PFSK-1 (cell line): ENCODE measurements at regions not wholly inside any gene's neighbourhood (a gene's known extent, or its start where the extent isn't known, plus 50 kb on each side); places are given as distances from the start of the nearest gene placed in this dataset.

ENCODE experiments used
- FOXP2 ChIP-seq: optimal IDR thresholded peaks from 2 replicates; pipeline ENCODE3; 2011; ENCODE audit warnings: borderline replicate concordance, control low read depth, inconsistent platforms; ENCODE audit not compliant: insufficient read depth; ENCODE audit errors: extremely low read length, extremely low read depth
- POLR2AphosphoS5 ChIP-seq: IDR thresholded peaks from 2 replicates; pipeline ENCODE4 v1.6.1; 2012; ENCODE audit warnings: low read depth, mild to moderate bottlenecking, control low read depth, low read length, moderate library complexity
- SIN3A ChIP-seq: IDR thresholded peaks from 2 replicates; pipeline ENCODE4 v1.6.1; 2012; ENCODE audit warnings: mild to moderate bottlenecking, low read length, moderate library complexity, borderline replicate concordance; ENCODE audit not compliant: insufficient read depth
- TAF1 ChIP-seq: IDR thresholded peaks from 2 replicates; pipeline ENCODE4 v1.6.1; 2012; ENCODE audit warnings: low read length, control low read depth, borderline replicate concordance; ENCODE audit not compliant: insufficient read depth
- TF ChIP-seq, protein P1 (sequence below), 2 experiments: IDR thresholded peaks; 2 replicates each; pipeline versions ENCODE4 v1.6.1 to v1.8.0; 2011 to 2012; ENCODE audit warnings: low read depth in 2 of 2, low read length in 2 of 2, control low read depth in 1 of 2, inconsistent platforms in 1 of 2, mild to moderate bottlenecking in 1 of 2, moderate library complexity in 1 of 2; ENCODE audit not compliant: insufficient read depth in 1 of 2

DNA sequence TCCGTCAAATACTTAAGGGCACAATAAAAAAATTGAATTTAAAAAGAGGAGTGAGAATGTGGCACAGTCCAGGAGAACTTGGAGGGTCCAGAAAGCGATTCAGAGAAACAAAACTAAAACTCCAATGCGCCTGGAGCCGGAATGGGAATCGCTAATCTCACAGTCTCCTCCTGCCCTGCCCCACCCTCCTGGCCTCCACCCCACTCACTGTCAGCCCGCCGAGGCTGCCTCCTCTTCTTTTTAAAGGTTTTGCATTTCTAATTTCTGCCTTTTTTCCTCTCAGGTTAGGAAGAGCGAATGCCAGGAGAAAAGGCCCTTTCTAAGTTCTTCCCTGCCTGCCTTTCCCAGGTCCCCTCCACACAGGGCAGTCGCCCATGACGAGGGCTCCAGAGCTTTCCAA lies 135.3 kb downstream of the ZBTB18 start:
- TF ChIP-seq FOXP2 (no peak), SIN3A (no peak)

DNA sequence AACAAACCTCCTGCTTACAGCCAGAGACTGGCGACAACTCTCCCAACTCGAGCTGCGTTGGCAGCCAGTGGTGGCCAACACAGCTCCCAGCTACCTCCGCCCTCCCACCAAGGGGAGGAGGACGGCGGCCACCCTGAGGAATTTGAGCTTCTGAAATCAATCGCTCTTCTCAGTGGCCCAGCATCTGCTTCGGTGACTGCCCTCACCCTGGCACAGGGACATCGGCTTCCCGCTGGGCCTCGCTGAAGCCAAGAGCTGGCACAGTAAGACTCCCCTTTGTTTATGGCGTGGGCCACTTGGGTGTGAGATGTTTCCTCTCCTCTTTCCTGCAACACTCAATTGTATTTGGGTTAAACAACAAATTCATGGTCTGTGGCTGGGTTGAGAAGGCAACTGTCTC lies 136.2 kb downstream of the ZBTB18 start:
- no peak for TF ChIP-seq TAF1
- no peak for TF ChIP-seq FOXP2
- TF ChIP-seq POLR2AphosphoS5: no peak
- TF ChIP-seq, protein P1, sequence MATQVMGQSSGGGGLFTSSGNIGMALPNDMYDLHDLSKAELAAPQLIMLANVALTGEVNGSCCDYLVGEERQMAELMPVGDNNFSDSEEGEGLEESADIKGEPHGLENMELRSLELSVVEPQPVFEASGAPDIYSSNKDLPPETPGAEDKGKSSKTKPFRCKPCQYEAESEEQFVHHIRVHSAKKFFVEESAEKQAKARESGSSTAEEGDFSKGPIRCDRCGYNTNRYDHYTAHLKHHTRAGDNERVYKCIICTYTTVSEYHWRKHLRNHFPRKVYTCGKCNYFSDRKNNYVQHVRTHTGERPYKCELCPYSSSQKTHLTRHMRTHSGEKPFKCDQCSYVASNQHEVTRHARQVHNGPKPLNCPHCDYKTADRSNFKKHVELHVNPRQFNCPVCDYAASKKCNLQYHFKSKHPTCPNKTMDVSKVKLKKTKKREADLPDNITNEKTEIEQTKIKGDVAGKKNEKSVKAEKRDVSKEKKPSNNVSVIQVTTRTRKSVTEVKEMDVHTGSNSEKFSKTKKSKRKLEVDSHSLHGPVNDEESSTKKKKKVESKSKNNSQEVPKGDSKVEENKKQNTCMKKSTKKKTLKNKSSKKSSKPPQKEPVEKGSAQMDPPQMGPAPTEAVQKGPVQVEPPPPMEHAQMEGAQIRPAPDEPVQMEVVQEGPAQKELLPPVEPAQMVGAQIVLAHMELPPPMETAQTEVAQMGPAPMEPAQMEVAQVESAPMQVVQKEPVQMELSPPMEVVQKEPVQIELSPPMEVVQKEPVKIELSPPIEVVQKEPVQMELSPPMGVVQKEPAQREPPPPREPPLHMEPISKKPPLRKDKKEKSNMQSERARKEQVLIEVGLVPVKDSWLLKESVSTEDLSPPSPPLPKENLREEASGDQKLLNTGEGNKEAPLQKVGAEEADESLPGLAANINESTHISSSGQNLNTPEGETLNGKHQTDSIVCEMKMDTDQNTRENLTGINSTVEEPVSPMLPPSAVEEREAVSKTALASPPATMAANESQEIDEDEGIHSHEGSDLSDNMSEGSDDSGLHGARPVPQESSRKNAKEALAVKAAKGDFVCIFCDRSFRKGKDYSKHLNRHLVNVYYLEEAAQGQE (IDR thresholded peaks at IDR 0.05; ENCODE audit: insufficient read depth in 1 of 2, low read depth in 2 of 2, low read length in 2 of 2): no peak

DNA sequence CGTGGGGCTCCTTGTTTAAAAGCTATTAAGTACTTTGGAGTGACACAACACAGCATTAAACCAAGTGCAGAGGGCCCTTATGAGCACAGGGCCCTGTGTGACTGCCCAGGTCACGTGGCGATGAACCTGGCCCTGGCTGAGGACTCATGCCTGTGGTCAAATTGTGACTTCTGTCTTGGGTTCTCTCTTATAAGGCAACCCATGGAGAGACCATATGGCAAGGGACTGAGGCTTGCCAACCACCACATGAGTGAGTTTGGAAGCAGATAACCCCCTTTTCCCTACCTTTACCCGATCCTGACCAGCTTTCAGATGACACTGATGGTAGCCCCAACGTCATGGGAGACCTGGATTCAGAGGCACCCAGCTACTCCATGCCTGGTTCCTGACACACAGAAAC lies 140.5 kb downstream of the ZBTB18 start:
- no peak for TF ChIP-seq TAF1
- no peak for TF ChIP-seq SIN3A
- TF ChIP-seq, protein P1 (IDR thresholded peaks at IDR 0.05; ENCODE audit: insufficient read depth in 1 of 2, low read depth in 2 of 2, low read length in 2 of 2): no peak
- TF ChIP-seq POLR2AphosphoS5: no peak
- TF ChIP-seq FOXP2: no peak

DNA sequence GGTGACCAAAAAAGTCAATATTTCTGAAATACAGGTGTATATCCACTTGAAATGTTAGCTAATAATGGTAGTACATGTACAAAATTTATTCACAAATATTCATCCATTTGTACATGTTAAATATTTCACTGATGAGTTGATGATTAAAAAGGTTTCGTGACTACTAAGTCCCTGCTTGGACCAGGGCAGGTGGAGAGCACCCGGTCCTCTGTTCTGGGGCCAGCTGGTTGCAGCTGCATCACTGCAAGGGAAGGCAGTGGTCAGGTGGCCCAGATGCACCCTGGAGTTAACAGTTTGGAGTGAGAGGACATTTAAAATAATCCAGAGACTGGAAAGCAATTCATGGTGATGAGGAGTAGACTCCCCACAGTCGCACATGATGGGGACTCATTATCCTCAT lies 141.2 kb downstream of the ZBTB18 start:
- TF ChIP-seq FOXP2: no peak
- no peak for TF ChIP-seq POLR2AphosphoS5
- TF ChIP-seq, protein P1 (IDR thresholded peaks at IDR 0.05; ENCODE audit: insufficient read depth in 1 of 2, low read depth in 2 of 2, low read length in 2 of 2): no peak
- no peak for TF ChIP-seq TAF1
- no peak for TF ChIP-seq SIN3A

DNA sequence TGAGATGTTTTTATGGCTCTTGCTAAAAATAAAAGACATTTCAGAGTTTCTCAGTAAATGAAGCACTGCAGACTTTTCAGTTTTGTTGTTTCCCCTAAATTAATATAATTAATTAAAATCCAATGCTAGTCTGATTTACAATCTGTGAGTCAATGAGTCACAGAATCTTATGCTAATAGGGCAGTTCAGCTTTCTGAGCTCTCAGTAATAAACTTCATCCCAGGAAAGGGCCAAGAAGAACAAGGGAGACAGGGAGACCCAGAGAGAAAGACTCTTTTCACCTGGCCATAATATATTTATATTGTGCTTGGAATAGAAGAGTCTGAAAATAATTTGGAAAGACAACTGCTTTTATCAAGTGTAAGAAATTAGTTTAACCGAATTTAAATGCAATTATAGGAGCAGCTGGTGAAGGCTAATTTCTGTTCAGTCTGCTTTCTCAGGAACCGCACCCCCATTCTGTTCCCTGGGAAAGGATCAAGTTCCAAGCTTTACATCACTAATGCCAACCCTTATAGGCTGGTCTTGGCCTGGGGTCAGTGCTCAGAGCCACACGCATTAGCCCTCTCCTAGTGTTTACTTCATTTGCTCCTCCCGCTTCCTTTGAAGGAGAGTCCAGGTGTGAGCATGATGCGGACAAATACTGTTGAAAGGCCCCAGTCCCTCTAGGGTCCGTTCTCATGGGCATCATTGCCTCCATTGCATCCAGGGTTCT lies 145.6 kb downstream of the ZBTB18 start:
- TF ChIP-seq SIN3A (no peak), FOXP2 (no peak), TAF1 (no peak), POLR2AphosphoS5 (no peak)
- TF ChIP-seq, protein P1 (IDR thresholded peaks at IDR 0.05; ENCODE audit: insufficient read depth in 1 of 2, low read depth in 2 of 2, low read length in 2 of 2): no peak
